ENCODE measurements at regions not wholly inside any gene's neighbourhood (a gene's known extent, or its start where the extent isn't known, plus 50 kb on each side); places are given as distances from the start of the nearest gene placed in this dataset.

DNA sequence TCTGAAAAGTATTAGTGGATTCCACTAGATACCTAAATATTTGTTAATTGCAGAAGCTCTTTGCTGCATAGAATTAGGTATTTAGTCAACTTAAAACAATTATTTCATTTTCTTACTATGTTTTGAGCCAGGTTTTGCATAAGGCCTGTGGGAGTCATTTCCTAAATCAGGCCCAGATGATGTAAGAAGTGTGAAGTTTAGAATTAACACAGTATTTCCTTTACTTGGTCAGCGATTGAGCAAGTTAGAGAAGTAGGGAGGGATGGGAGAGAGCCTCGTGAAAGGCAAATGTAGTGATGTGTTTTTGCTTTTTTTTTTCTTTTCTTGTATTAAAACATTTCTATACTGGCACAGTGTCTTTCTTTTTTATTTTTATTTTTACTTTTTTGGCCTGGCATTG lies 711.1 kb downstream of the HDGFL1 start:
- Histone ChIP-seq H3K4me3 (no peak overlapping the region), H3K4me1 (no peaks in the 10 kb centered on the region), H3K36me3 (no peaks in the 10 kb centered on the region), H3K27me3 (no peaks in the 10 kb centered on the region), H3K27ac (no peak overlapping the region), H3K9me3 (no peaks in the 10 kb centered on the region)
- no peak for TF ChIP-seq EP300 (IDR thresholded peaks at IDR 0.05)
- TF ChIP-seq, protein P1, sequence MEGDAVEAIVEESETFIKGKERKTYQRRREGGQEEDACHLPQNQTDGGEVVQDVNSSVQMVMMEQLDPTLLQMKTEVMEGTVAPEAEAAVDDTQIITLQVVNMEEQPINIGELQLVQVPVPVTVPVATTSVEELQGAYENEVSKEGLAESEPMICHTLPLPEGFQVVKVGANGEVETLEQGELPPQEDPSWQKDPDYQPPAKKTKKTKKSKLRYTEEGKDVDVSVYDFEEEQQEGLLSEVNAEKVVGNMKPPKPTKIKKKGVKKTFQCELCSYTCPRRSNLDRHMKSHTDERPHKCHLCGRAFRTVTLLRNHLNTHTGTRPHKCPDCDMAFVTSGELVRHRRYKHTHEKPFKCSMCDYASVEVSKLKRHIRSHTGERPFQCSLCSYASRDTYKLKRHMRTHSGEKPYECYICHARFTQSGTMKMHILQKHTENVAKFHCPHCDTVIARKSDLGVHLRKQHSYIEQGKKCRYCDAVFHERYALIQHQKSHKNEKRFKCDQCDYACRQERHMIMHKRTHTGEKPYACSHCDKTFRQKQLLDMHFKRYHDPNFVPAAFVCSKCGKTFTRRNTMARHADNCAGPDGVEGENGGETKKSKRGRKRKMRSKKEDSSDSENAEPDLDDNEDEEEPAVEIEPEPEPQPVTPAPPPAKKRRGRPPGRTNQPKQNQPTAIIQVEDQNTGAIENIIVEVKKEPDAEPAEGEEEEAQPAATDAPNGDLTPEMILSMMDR (IDR thresholded peaks at IDR 0.05), result no peak
- TF ChIP-seq POLR2AphosphoS5 (IDR thresholded peaks at IDR 0.05), result no peak
- TF ChIP-seq POLR2A (IDR thresholded peaks at IDR 0.05), result no peak
- 75 to 85% (median 77%) methylated on average over 2 of the region's 2 CpGs for WGBS, 5 donors
- intact Hi-C loops (cut with DNase I; ENCODE audit: low total_unique reads), result no loop called here
- DNase-seq, result no peak

GRCh38 chr6:23282252-23283021 lies 713.1 kb downstream of the HDGFL1 start:
- H3K4me3 ChIP-seq, result no peak overlapping the region
- no peaks in the 10 kb centered on the region for H3K4me1 ChIP-seq
- H3K27me3 ChIP-seq, result no peaks in the 10 kb centered on the region
- no peak overlapping the region for H3K27ac ChIP-seq
- no peaks in the 10 kb centered on the region for H3K36me3 ChIP-seq
- no peaks in the 10 kb centered on the region for H3K9me3 ChIP-seq
- peak in 1 of 2 donors; percentile 26 for DNase-seq
- intact Hi-C loops (cut with DNase I; ENCODE audit: low total_unique reads), result no loop called here
- 75 to 83% (median 77%) methylated on average over 10 of the region's 10 CpGs for WGBS, 5 donors
- TF ChIP-seq, protein P1 (IDR thresholded peaks at IDR 0.05), result no peak
- TF ChIP-seq EP300 (IDR thresholded peaks at IDR 0.05), result no peak
- no peak for TF ChIP-seq POLR2AphosphoS5 (IDR thresholded peaks at IDR 0.05)
- no peak for TF ChIP-seq POLR2A (IDR thresholded peaks at IDR 0.05)

DNA sequence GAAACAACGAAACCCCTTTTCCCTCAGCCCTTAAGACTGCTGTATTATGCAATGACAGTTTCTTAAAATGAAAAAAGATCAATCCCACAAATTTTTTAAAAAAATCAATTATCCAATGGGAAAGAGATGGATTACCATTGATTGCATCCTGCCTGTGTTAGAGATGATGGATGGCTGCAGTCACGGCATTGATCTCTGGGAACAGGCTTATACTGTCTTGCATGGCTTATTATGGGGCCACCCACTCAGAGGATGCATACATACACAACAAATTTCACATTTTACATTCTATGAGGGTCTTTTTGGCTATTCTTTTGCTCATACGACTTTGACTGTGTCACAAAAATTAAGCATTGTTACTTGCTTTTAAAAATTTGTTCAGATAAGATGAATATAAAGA lies 724.3 kb downstream of the HDGFL1 start:
- DNase-seq, result no peak
- Histone ChIP-seq H3K27me3 (no peaks in the 10 kb centered on the region), H3K4me3 (no peak overlapping the region), H3K36me3 (no peaks in the 10 kb centered on the region), H3K4me1 (no peaks in the 10 kb centered on the region), H3K9me3 (no peaks in the 10 kb centered on the region), H3K27ac (no peak overlapping the region)
- intact Hi-C loops (cut with DNase I; ENCODE audit: low total_unique reads), result no loop called here
- 72 to 82% (median 77%) methylated on average over 3 of the region's 3 CpGs for WGBS, 5 donors
- TF ChIP-seq EP300 (IDR thresholded peaks at IDR 0.05), result no peak
- TF ChIP-seq, protein P1 (IDR thresholded peaks at IDR 0.05), result no peak
- TF ChIP-seq POLR2AphosphoS5 (IDR thresholded peaks at IDR 0.05), result no peak
- no peak for TF ChIP-seq POLR2A (IDR thresholded peaks at IDR 0.05)

DNA sequence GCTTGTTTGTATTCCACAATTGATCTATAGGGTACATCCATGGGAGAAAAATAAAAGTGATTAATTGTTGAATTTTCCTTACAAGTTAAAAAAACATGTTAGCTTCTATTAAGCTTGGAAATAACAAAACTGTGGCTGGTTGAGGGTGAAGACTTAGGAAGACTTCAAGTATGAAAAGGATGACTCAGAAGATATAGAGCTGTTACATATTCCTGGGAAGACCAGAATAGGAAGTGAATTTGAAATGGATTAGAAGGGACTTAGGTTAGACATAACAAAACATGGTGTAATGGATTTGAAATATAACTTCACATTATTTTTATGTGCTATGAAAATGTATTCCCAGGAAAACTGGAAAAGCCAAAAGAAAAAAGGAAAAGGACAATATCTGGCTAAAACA lies 732.2 kb downstream of the HDGFL1 start:
- no peaks in the 10 kb centered on the region for H3K27me3 ChIP-seq
- TF ChIP-seq, protein P1 (IDR thresholded peaks at IDR 0.05), result no peak
- TF ChIP-seq POLR2A (IDR thresholded peaks at IDR 0.05), result no peak
- no peak for TF ChIP-seq POLR2AphosphoS5 (IDR thresholded peaks at IDR 0.05)
- TF ChIP-seq EP300 (IDR thresholded peaks at IDR 0.05), result no peak
- intact Hi-C loops (cut with DNase I; ENCODE audit: low total_unique reads), result no loop called here
- H3K4me3 ChIP-seq, result no peak overlapping the region
- H3K27ac ChIP-seq, result no peak overlapping the region
- H3K9me3 ChIP-seq, result no peaks in the 10 kb centered on the region
- no peak for DNase-seq
- no peaks in the 10 kb centered on the region for H3K4me1 ChIP-seq
- no peaks in the 10 kb centered on the region for H3K36me3 ChIP-seq

Data from stomach (tissue), 8 donors.